AG10803 (cell line): ENCODE measurements at regions not wholly inside any gene's neighbourhood (a gene's known extent, or its start where the extent isn't known, plus 50 kb on each side); places are given as distances from the start of the nearest gene placed in this dataset.

Experiments
- DNase-seq: peaks from one replicate; pipeline ENCODE4 v3.0.0; 2010; ENCODE audit warnings: low read depth
- H3K4me3 ChIP-seq: 2 replicates; pipeline ENCODE4 v1.5.1; 2011; ENCODE audit warnings: mild to moderate bottlenecking, low read length, control low read depth
- TF ChIP-seq, protein P1 (sequence below): conservative IDR thresholded peaks from 2 replicates; pipeline ENCODE4 v1.5.1; 2011; ENCODE audit warnings: mild to moderate bottlenecking, low read length, control low read depth, inconsistent platforms

DNA sequence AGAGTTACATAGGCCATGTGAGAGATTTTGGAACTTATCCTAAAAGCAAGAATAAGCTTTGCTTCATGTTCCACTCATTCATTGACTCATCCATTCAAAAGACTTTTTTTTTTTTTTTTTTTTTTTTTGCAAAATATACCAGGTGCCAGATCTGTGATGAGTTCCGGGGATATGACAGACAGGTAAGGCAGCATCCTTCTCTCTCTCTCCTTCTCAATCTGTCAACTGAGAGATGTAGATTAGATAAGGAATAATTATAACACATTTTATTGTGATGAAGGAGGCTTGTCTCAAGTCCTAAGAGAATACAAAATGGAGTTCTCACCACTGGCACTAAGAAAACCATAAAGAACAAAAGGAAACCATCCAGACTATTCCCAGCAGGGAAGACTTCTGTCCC is 190.2 kb upstream of the CPEB2 start:
- no peak for DNase-seq
- TF ChIP-seq, protein P1, sequence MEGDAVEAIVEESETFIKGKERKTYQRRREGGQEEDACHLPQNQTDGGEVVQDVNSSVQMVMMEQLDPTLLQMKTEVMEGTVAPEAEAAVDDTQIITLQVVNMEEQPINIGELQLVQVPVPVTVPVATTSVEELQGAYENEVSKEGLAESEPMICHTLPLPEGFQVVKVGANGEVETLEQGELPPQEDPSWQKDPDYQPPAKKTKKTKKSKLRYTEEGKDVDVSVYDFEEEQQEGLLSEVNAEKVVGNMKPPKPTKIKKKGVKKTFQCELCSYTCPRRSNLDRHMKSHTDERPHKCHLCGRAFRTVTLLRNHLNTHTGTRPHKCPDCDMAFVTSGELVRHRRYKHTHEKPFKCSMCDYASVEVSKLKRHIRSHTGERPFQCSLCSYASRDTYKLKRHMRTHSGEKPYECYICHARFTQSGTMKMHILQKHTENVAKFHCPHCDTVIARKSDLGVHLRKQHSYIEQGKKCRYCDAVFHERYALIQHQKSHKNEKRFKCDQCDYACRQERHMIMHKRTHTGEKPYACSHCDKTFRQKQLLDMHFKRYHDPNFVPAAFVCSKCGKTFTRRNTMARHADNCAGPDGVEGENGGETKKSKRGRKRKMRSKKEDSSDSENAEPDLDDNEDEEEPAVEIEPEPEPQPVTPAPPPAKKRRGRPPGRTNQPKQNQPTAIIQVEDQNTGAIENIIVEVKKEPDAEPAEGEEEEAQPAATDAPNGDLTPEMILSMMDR = no peak
- H3K4me3 ChIP-seq = no peak overlapping the region

- no peak for DNase-seq
- TF ChIP-seq, protein P1 = no peak
- no peak overlapping the region for H3K4me3 ChIP-seq
Observed at GRCh38 chr4:14816623-14817261, 185.5 kb upstream of the CPEB2 start.

DNA sequence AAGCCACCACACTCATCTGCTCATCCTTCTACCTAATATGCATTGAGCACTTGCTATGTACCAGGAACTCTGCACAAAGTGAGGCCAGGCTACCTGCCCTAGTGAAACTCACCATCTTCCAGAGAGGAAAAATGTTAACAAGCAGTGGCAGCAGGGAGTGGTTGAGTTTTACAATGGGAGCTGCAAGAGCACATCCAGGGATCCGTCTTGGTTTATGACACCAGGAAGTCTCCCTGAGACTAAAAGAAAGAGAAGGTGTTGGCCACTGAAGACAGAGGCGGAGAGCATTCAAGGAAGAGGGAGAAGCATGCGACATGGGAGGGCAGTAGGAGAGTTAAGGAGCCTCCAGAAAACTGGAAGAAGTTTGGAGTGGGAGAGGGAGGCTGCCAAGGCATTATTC is 178.1 kb upstream of the CPEB2 start:
- no peak for DNase-seq
- TF ChIP-seq, protein P1 = no peak
- no peak overlapping the region for H3K4me3 ChIP-seq

DNA sequence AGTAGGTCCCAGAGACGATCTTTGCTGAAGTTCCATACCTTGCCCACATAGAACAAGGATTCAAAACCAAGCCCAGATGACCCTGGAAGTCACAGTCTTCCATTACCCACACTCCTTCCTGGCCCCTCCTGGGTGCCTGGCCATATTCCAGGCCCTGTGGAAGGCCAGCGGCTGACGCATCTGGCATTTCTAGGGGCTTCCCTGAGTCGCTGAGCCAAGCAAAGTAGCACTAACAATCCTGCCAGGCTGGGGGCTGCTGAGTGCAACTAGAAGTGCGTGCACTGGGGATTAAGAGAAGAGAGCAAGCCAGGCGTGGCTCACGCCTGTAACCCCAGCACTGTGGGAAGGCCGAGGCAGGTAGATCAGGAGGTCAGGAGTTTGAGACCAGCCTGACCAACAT is 175.2 kb upstream of the CPEB2 start:
- no peak for DNase-seq
- TF ChIP-seq, protein P1 = no peak
- H3K4me3 ChIP-seq = no peak overlapping the region

- DNase-seq = no peak
- TF ChIP-seq, protein P1 = no peak
- H3K4me3 ChIP-seq = no peak overlapping the region
Observed at GRCh38 chr4:14829795-14830194, 172.5 kb upstream of the CPEB2 start.

GRCh38 chr4:14831416-14831815 is 170.9 kb upstream of the CPEB2 start:
- H3K4me3 ChIP-seq = no peak overlapping the region
- TF ChIP-seq, protein P1 = no peak
- no peak for DNase-seq

DNA sequence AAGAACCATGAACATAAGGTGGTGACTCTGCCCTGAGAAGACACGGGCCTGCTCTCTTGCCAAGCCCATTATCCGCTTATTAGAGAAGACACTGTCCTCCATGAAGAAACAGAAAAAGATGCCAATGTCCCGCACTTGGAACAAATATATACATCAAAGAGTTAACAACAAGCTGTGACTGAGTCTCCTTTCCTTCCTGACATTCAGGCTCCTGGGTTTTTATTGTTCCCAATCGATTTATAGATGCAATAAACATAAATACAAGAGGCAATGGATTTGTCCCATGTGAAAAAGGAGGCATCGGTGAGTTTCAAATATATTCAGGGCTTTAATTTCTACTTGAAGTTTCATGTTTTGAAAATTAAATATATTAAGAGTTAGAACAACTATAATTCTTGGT is 169.2 kb upstream of the CPEB2 start:
- H3K4me3 ChIP-seq = no peak overlapping the region
- DNase-seq = no peak
- TF ChIP-seq, protein P1 = no peak
